ENCODE measurements at regions not wholly inside any gene's neighbourhood (a gene's known extent, or its start where the extent isn't known, plus 50 kb on each side); places are given as distances from the start of the nearest gene placed in this dataset.

DNA sequence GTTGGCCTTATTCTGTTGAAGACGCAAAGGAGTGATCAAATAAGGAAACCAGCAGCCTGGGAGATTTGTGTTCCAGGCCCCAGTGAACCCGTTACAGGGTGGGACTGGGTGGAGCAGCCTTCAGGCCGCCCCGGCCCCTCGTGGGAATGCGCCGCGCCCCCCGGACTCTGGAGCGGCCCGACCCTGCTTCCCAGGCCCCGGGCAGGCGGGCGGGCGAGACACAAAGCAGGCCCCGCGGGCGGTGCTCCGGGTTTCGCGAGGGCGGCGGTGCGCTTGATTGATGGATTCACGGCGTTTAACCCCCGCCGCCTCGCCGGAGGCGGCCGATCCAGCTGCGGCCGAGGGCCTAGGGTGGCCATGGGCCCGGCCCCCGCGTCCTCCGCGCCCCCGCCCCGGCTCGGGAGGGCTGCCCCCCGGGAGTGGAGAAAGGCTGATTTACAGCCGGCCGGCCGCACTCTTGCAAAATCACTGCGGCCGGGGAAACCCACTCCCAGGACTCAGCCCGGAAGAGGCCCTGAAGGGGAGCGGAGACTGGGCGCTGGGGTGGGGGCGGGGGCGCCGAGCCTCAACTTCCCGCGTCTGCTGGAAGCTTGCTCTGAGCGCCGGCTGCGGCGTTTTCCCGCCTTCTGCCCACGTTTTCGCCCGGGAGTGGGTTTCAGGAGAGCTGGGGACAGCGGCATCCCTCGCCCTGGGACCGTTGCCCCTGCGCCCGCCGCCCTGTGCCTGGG is 299.6 kb upstream of the NFE2L3 start:
- no peak for DNase-seq

GRCh38 chr7:25852939-25853271 is 299.1 kb upstream of the NFE2L3 start:
- no peak for DNase-seq

GRCh38 chr7:25853314-25853713 is 298.7 kb upstream of the NFE2L3 start:
- no peak for DNase-seq

GRCh38 chr7:25854059-25854458 is 297.9 kb upstream of the NFE2L3 start:
- no peak for DNase-seq

GRCh38 chr7:25854608-25855497 is 297.1 kb upstream of the NFE2L3 start:
- peak; percentile 96 for DNase-seq

DNA sequence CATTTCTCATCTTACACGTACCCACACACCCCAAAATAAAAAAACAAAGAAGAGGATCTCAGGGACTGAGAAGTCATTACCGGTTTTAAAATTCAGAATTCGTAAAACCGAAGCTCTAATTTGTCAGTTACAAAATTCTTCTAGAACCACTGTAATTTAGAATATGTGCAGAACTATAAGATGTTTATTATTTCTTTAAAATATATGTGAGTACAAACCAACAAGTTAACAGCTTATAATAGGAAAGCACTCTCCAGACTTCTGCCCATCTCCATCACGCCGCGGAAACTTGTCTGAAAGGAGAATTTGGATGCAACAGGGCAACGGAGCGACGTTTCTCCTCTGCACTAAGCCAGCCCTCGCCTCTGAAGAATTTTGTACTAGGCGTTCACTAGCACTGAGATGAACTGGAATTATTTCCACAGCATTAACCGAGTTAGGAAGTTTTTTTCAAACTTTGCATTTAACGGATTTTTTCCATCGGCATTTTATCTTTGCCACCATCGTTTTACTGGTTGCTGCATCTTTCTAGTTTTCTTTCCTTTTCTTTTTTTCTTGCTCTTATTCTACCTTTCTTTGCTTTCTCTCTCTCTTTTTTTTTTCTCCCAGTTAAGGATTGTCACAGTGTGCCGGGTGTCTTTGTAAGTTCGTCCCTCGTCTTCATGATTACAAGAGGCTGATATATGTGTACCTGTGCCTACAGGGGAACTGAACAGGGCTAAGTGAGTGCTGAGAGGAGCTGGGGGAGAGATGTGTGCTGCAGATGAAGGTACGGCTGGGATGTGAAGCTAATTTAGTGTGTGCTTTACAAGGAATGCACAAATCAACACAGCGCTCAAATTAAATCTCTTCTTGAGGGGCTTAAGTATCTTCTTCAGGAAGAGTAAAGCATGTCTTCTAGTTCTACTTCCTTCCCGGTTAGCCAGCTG is 295.9 kb upstream of the NFE2L3 start:
- DNase-seq = peak; percentile 61

GRCh38 chr7:25857376-25858067 is 294.5 kb upstream of the NFE2L3 start:
- DNase-seq = no peak

DNA sequence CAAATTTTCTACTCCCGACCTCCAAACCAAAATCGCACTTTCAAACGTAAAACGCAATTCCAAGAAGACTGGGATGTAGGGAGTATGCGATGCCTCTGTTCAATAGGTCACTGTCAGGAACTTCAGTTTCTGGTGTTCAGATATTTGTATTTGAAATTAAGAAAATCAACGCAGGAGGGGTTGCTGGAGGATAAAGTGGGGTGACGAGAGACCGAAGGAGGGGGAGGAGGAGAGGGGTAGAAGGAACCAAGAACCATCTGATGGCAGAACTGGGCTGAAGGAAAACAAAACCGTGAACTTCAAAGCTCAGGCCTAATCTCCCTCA is 293.8 kb upstream of the NFE2L3 start:
- DNase-seq = no peak

DNA sequence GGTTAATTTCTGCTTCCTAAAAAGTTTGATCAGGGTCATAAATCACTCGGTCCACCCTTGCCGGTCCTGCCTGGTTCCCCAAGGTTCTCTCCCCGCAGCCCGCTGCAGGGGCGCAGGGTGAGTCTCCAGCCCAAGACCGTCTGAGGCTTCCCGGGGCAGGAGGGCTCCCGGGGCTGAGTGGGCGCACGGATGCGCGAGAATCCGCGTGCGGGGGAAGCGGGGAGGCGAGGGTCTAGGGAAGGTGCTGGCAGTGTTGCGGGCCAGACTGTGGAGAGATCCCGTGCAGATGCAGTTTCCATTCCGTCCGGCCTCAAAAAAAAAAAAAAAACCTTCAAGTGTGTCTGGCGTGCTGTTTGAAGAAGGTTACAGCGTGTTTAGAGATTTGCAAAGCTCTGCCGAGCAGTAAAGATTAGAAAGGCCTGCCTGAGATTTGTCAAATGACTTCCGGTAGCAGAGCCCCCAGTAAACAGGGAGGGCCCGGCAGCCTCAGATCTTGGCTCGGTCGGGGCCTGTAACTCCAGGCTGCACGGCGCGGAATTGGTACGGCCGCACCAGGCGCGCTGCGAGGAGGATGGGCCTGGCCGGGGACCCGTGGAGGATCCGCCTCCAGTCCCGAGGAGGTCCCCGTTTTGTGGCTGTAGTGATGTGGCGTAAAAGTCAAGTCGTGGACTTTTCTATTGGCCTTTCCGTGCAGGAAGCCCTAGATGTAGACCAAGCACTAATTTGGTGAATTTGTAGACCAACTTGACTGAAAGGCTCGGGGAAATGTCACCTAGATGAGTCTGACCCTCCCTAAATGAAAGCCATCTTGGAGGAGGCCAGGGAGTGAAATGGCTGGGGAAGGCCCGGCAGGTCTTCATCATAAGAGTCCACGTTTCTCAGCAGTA is 293.2 kb upstream of the NFE2L3 start:
- no peak for DNase-seq

- DNase-seq = no peak
Observed at GRCh38 chr7:25859412-25860274, 292.4 kb upstream of the NFE2L3 start.

GRCh38 chr7:25860275-25861163 is 291.5 kb upstream of the NFE2L3 start:
- no peak for DNase-seq

GRCh38 chr7:25861164-25861496 is 290.9 kb upstream of the NFE2L3 start:
- no peak for DNase-seq

- DNase-seq = peak; percentile 41
Observed at GRCh38 chr7:25861601-25862260, 290.3 kb upstream of the NFE2L3 start.

DNA sequence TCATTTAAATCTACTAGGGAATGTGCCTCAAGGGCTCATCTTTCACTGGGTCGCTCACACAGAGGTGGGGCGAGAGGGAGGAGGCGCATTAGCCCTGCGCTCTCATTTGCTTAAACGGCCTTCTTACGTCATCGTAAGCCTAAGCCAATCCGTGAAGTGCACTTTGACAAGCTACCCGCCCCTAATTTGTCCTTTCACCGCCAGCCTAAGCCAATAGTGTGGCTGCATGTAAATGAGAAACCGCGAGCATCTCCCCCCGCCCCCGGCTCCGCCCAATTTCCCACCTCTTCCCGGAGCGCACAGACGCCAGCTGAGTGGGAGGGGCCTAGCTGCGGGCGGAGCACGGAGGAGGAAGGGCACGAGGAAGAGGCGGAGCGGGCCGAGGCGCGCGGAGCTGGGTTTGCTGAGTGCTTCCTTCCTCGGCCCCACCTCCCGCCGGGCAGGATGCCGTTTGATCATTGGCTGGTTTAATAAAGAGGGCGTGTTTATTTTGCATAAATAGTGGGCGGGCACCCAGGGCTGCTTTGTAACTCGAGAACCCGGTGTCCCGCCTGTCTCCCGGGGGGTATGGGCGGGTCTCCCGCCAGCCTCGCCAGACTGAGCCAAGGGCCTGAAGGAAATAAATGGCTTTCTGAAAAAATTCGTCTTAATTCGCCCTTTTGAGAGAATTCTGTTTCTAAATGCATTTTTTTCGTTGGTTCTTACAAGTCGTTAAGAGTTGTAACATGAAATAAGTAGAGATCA is 289.6 kb upstream of the NFE2L3 start:
- DNase-seq = peak; percentile 100

DNA sequence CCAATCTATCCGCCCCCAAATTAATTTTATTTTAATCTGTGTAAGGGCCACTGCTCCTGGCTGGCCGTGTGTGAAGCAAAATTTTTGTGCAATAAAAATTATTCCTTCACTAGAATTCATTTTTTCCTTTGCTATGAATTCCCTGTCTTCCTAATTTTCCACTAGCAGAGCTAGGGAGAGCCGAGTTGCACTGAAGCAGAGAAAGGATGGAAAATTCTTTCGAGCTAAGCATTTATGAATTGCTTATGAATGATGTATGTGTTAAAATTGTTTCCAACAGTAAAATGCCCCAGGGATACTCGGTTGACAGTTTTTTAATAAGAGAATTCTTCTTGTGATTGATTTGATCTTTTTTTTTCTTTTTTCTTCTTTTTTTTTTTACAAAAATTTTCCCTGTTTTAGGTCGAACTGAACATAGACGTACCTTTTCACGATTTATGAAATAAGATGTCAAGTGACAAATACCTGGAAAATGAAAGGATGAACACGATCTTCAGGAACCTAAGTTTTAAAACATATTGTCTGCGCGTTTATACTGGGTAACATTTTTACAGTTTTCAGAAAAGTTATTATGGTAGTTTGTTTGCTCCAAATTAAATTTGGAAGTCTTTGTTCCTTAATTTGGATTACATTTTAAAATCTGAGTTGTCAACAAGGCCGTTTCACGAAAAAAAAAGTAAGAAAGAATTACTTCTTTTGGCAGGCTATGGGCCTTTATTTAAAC is 288.8 kb upstream of the NFE2L3 start:
- DNase-seq = peak; percentile 19

DNA sequence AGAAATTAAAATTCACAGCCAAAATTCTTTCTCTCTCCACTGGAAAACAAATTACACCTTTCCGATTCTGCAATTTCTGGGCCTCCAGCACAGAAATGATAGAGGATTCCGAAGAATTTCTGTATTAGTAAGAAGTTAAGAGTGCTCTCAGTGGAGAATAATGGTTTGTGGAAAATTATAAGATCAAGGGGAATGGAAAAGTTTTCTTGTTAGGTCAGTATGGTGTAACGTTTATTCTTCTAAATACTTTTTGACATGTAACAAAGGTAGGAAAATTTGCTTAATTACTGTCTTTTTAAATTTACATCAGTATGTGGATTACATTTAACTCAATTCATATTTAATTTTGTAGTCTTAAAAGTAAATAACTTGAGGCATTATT is 288.3 kb upstream of the NFE2L3 start:
- no peak for DNase-seq

DNA sequence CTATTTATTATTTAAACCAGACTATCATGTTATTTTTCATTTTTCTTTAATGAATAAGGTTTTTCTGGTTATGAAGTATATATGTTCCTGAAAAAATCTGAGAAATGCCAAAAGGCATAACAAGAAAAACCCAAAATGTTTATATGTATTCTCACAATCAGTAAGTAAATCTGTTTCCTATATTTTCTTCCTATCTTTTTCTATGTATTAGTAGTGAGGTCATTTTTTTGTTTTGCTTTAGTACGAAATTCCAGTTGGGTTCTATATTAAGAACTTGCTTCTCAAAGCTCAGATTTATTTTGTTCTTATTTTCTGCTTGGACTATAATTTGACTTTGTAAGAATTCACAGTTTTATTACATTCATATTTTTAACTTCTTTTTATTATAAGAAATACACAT is 287.5 kb upstream of the NFE2L3 start:
- no peak for DNase-seq
